Mammary epithelial cell (primary cell): ENCODE measurements at regions not wholly inside any gene's neighbourhood (a gene's known extent, or its start where the extent isn't known, plus 50 kb on each side); places are given as distances from the start of the nearest gene placed in this dataset.

Experiments
- CTCF ChIP-seq, 2 donors: IDR thresholded peaks in 1 of 2; conservative IDR thresholded peaks in 1 of 2; 2 replicates each; pipeline ENCODE4 v1.5.1; 2011 to 2012; ENCODE audit warnings: inconsistent platforms in 2 of 2, low read length in 2 of 2, mild to moderate bottlenecking in 2 of 2, control low read depth in 1 of 2, low read depth in 1 of 2; ENCODE audit not compliant: insufficient read depth in 1 of 2; ENCODE audit errors: extremely low read depth in 1 of 2
- EZH2 ChIP-seq: IDR thresholded peaks from 2 replicates; pipeline ENCODE4 v1.6.1; 2012; ENCODE audit warnings: low read length, inconsistent platforms, borderline replicate concordance

DNA sequence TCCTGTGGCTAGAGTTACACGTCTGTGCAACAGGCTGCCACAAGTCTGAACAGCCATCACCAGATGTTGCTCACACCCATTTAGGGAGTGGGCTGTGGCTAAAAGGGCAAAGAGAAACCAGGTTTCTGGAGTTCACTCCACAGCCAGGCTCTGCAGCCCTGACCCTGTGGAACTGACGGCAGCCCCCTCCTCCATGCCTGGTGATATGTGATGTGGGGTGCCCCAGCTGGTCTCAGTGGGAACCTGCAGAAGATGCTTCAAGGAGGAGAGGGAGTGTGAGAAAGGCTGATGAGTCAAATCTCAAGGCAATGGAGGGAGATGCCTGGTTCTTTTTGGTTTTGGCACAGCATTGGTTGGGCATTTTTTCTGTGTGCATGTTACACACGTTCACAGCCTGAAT is 130.6 kb downstream of the TPRA1 start:
- TF ChIP-seq CTCF (conservative IDR thresholded peaks at IDR 0.05 in 1 of 2, IDR thresholded peaks at IDR 0.05 in 1 of 2; ENCODE audit: extremely low read depth in 1 of 2, insufficient read depth in 1 of 2, low read depth in 1 of 2, low read length in 2 of 2) = no peak
- TF ChIP-seq EZH2 = no peak
